GM12892 (cell line): ENCODE measurements at regions not wholly inside any gene's neighbourhood (a gene's known extent, or its start where the extent isn't known, plus 50 kb on each side); places are given as distances from the start of the nearest gene placed in this dataset.

Experiments used
- DNase-seq: peaks from one replicate; pipeline ENCODE4 v3.0.0; 2011; ENCODE audit not compliant: insufficient read length
- FAIRE-seq: peaks from 2 replicates; lab custom pipeline; 2011; peaks lifted over from hg19 to GRCh38; lab: Jason Lieb, UNC
- POLR2A ChIP-seq: IDR thresholded peaks from 2 replicates; pipeline ENCODE4 v1.6.1; 2011; ENCODE audit warnings: low read depth, low read length, control low read depth
- POLR2AphosphoS5 ChIP-seq: IDR thresholded peaks from 2 replicates; pipeline ENCODE4 v1.6.1; 2011; ENCODE audit warnings: low read depth, low read length, control low read depth
- TAF1 ChIP-seq: IDR thresholded peaks from 2 replicates; pipeline ENCODE4 v1.6.1; 2011; ENCODE audit warnings: low read depth, mild to moderate bottlenecking, control low read depth, low read length, borderline replicate concordance

DNA sequence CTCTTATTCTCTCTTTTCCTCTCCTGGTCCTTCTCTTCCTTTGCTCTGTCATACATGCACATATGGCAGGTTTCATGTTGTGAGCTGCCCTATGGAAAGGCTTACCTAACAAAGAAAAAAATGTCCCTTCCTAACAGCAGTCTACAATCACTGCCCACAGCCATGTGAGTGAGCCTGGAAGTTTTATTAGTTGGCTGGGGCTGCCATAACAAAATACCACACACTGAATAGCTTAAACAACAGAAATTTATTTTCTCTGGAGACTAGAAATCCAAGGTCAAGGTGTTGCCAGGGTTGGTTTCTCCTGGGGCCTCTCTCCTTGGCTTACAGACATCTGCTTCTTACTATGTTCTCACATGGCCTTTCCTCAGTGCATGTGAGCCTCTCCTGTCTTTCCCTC is 142.1 kb downstream of the TRIB2 start:
- DNase-seq (no peak), FAIRE-seq (no peak)
- TF ChIP-seq TAF1 = no peak
- no peak for TF ChIP-seq POLR2AphosphoS5
- TF ChIP-seq POLR2A = no peak

DNA sequence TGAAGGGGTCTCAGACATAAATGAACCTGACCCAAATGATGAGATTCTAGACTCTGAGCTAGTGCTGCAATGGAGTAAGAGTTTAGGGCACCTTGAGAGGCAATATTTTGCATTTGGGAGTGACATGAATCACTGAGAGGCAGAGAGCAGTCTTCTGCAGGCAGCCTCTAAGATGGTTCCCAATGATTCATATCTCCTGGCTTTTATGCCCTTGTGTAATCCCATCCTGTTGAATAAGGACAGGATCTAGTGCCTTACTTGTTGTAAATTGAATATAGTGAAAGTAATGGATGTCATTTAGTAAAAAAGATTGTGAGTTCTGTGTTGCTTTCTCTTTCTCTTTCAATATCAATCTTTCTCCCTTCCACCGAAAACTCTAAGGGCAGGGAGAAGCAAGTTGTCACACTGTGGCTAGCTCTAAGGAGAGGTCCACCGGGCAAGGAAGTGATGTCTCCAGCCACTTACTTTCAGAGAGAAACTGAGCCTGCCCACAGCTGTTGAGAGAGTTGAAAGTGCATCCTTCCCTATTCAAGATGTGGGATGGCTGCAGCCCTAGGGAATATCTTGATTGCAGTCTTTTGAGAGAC is 144.7 kb downstream of the TRIB2 start:
- DNase-seq (no peak), FAIRE-seq (no peak)
- TF ChIP-seq POLR2AphosphoS5 = no peak
- TF ChIP-seq POLR2A = no peak
- TF ChIP-seq TAF1 = no peak

- no peak for DNase-seq
- FAIRE-seq = no peak
- TF ChIP-seq POLR2AphosphoS5 = no peak
- TF ChIP-seq TAF1 = no peak
- no peak for TF ChIP-seq POLR2A
Observed at GRCh38 chr2:12862541-12862940, 145.8 kb downstream of the TRIB2 start.

- FAIRE-seq = no peak
Observed at GRCh38 chr2:12863937-12864336, 147.2 kb downstream of the TRIB2 start.

DNA sequence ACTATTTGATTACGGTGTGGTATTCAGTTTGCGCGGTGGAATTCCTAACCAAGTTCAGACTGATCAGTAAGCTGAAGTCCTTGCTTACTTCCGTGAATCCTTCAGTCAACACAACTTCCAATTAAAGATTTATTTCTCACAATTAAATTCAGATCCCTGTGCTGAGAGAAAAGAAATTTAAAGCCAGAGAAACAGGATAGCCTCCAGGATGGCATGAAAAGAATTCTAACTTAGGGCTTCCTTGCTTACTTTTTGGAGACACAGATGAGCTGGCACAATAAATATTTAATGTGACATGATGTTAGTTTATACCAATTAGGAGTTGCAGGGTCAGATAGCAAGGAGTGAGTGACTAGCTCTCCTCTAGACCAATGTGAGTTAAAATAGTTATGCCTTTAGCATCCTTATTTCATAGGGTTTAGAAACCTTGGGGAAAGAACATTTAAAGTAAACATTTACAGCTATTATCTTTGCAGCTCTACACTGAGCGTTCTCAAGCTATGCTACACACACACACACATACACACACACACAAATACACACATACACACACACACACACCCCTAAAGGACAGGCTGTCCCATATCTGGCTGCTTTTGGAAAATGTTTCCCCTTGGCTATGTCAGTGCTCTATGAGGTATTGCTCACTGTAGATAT is 151.0 kb downstream of the TRIB2 start:
- FAIRE-seq (no peak), DNase-seq (no peak)
- no peak for TF ChIP-seq TAF1

More at GRCh38 chr2:12863937-12864336, 147.2 kb downstream of the TRIB2 start:
- TF ChIP-seq TAF1 (no peak), POLR2A (no peak), POLR2AphosphoS5 (no peak)
- DNase-seq = no peak

DNA sequence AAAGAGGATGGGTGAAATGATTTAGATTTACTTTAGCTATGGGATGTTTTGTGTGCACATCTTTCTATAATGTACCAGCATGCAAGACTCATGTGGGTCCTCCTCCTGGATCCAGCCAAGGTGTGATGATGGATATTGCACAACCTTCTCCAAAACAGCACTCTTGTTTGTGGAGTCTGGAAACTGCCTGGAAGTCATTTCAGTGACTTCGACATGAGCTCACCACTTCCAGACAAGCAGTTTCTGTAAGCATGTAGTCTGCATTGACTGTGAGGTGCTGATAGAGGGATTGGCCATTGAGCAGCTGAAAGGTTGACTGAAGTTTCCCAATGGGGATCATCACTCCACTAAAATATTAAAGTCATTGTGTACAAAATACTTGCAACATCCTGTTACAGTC is 154.0 kb downstream of the TRIB2 start:
- TF ChIP-seq TAF1 (no peak), POLR2A (no peak), POLR2AphosphoS5 (no peak)
- DNase-seq (no peak), FAIRE-seq (no peak)

GRCh38 chr2:12871694-12872315 is 155.1 kb downstream of the TRIB2 start:
- FAIRE-seq = no peak
- TF ChIP-seq POLR2A (no peak), TAF1 (no peak), POLR2AphosphoS5 (no peak)

GRCh38 chr2:12877761-12878160 is 161.0 kb downstream of the TRIB2 start:
- no peak for TF ChIP-seq POLR2A
- TF ChIP-seq POLR2AphosphoS5 = no peak
- no peak for TF ChIP-seq TAF1
- FAIRE-seq (no peak), DNase-seq (no peak)

More at GRCh38 chr2:12871694-12872315, 155.1 kb downstream of the TRIB2 start:
- DNase-seq = no peak

- TF ChIP-seq POLR2AphosphoS5 (no peak), TAF1 (no peak), POLR2A (no peak)
- no peak for FAIRE-seq
Observed at GRCh38 chr2:12879649-12880048, 162.9 kb downstream of the TRIB2 start.

DNA sequence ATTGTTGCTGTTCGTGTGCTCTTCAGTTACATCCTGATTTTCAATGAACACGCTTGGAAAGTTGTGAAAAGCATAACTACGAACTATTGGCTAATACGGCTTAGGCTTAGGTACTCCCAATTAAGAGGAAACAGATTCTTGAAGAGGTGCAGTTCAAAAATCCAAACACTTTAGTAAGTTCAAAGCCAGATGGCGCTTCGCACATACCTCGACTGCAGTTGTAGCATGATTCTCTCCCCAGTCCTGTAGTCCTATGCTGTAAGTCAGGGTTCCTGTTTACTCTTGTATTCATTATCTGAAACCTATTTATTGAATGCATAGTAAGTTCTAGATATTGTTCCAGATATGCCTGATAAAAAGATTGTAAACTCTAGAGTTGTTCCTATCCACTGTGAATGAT is 165.2 kb downstream of the TRIB2 start:
- TF ChIP-seq POLR2AphosphoS5 (no peak), TAF1 (no peak), POLR2A (no peak)
- DNase-seq (no peak), FAIRE-seq (no peak)

More at GRCh38 chr2:12879649-12880048, 162.9 kb downstream of the TRIB2 start:
- DNase-seq = no peak

DNA sequence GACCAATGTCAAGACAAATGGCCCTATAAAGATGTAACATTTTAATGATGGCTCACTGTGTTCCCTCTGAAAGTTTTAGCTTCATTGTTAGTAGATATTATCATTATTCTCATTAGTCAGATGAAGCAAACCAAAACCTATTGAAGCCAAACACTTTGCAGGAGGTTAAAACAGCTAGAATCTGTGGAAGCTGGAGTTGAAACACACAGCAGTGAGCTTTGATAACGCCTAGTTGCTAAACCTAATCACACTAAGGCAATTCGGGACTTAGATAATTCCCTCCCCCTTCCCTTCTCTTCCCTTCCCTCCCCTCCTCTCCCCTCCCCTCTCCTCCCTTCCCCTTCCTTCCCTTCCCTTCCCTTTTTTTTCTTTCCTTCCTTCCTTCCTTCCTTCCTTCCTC is 165.7 kb downstream of the TRIB2 start:
- TF ChIP-seq POLR2A (no peak), TAF1 (no peak), POLR2AphosphoS5 (no peak)
- DNase-seq (no peak), FAIRE-seq (no peak)

DNA sequence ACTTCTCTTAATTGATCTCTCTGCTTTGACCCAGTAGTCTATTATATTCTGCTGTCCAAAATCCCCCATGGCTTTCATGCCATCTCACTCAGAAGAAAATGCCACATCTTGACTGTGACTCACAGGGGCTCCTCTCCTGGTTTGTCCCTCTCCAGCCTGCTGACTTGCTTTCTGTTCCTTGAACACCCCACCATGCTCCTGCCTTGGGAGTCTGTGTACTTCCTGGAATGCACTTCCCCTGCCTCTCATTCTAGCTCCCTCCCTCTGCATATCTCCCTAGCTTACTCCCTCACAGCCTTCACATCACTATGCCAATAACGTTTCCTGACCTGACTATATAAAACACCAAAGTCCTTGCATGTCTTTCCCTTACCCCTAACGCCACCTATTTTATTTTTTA is 167.2 kb downstream of the TRIB2 start:
- no peak for DNase-seq
- FAIRE-seq = no peak
- TF ChIP-seq POLR2A (no peak), TAF1 (no peak), POLR2AphosphoS5 (no peak)
